ENCODE measurements at regions not wholly inside any gene's neighbourhood (a gene's known extent, or its start where the extent isn't known, plus 50 kb on each side); places are given as distances from the start of the nearest gene placed in this dataset.

DNA sequence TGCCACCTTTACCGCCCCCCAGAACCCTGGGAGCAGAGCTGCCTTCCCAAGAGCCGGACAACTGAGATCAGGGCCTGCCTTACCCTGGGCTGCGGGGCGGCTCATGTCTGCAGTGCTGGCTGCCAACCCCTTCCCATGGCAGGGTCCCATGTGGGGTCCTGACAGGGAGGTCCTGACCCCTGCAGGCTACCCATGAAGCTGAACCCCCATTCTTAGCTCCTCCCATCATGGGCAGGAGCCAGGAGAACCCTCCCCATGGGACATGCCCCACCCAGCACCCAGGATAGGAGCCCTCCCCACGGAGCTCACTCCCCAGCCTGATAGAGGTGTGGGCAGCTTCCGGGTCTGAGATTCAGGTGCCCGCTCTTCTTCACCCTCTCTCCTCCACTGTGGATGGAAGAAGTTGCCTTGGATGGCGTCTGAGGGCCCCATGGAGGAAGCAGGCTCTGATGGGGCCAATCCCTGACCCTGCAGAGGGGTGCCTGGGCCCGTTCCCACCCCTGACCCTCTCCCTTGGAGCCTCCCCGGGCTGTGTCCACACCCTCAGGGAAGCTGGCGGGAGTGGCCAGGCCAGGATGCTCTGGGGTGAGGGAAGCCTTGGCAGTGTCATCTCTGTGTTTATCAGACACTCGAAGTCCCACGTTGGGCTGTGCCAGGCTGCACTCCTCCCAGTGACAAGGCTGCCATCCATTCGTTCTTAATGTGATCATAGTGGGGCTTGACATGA lies 1508.2 kb downstream of the BRD1 start:
- CTCF ChIA-PET, result no interaction called here
- Histone ChIP-seq H3K27me3 (ENCODE audit: insufficient read depth, low read length) (0 out of 2 replicates have a peak, but pooled peaks cover 4% of the 10 kb centered on the region), H3K9me2 (ENCODE audit: insufficient read depth) (no peaks in the 10 kb centered on the region), H2AFZ (ENCODE audit: low read depth, low read length, poor library complexity, severe bottlenecking) (no peak overlapping the region), H3K79me2 (ENCODE audit: insufficient read depth, low read length) (no peaks in the 10 kb centered on the region), H3K36me3 (ENCODE audit: control insufficient read depth in 1 of 2, insufficient read depth in 2 of 2, low read length in 2 of 2) (no peaks in the 10 kb centered on the region), H4K20me1 (ENCODE audit: insufficient read depth) (no peaks in the 10 kb centered on the region), H3K9me3 (ENCODE audit: control insufficient read depth in 1 of 2, insufficient read depth in 1 of 2, low read depth in 1 of 2, low read length in 2 of 2) (peaks cover 0 to 5% of the 10 kb centered on the region in 2 experiments; a peak in 1 of 4 replicates), H3K4me2 (ENCODE audit: low read length) (no peak overlapping the region), H3K27ac (ENCODE audit: low read depth, low read length) (no peak overlapping the region), H3K9ac (ENCODE audit: low read length) (no peak overlapping the region), H3K4me3 (replicated peaks in 1 of 2; ENCODE audit: low read depth in 1 of 2, low read length in 2 of 2) (no peak overlapping the region), H3K4me1 (ENCODE audit: control insufficient read depth in 1 of 2, insufficient read depth in 2 of 2, low read length in 2 of 2) (no peaks in the 10 kb centered on the region)
- no peak for TF ChIP-seq CBX3 (IDR thresholded peaks at IDR 0.05; ENCODE audit: low read depth)
- TF ChIP-seq ZFX (IDR thresholded peaks at IDR 0.05), result no peak
- TF ChIP-seq CEBPB (IDR thresholded peaks at IDR 0.05; ENCODE audit: low read depth), result no peak
- TF ChIP-seq POLR2A (IDR thresholded peaks at IDR 0.05; ENCODE audit: borderline replicate concordance, extremely low read depth, insufficient read depth, insufficient read length), result no peak
- TF ChIP-seq TCF7L2 (IDR thresholded peaks at IDR 0.05; ENCODE audit: borderline replicate concordance, extremely low read depth, insufficient read depth, insufficient read length), result no peak
- no peak for TF ChIP-seq POLR2AphosphoS5 (IDR thresholded peaks at IDR 0.05; ENCODE audit: low read depth, low read length)
- TF ChIP-seq SP1 (IDR thresholded peaks at IDR 0.05; ENCODE audit: low read depth), result no peak
- TF ChIP-seq FOSL1 (IDR thresholded peaks at IDR 0.05; ENCODE audit: low read depth), result no peak
- RAD21 ChIA-PET (ENCODE audit: low non-redundant PET in 1 of 2, low total read pairs in 2 of 2, uncharacterized antibody in 2 of 2, unreplicated experiment in 2 of 2), result no interaction called here
- DNase-seq (ENCODE audit: low read depth, low spot score) (no peak), ATAC-seq (no peak)
- intact Hi-C loops (cut with micrococcal nuclease), result no loop called here
- BruUV-seq (replicated peaks), result no TSS peak
- POLR2A ChIA-PET, result no interaction called here

DNA sequence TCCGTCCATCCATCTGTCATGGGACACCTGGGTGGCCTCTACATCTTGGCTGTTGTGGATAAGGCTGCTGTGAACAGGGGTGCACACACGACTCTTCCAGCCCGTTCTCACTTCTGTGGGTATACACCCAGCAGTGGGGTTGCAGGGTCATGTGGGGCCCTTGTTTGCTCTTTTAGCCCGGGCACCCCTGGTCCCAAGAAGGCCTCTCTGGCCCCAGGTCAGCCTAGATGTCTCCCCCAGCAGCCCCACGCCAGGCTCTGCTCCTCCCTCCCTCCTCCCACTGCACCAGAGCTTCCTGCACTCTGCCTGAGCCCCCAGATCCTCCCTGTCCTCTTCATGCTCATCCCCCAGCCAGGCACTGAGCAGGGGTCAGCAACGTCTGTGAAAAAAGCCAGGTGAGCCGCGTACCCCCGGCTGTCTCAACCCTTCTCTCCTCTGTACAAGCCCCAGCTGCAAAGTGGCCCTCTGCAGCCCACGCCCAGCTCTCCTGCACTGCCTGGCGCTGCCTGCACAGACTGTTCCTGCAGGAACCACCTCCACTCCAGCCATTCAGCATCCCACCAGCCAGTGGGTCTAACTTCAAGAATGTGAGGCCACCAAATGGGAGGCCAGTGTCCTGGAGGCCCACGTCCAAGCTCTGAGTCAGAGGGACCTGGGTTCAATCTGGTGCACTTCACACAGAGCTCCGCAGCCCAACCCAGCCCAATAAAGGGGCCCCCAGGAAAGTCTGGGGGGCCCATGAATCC lies 1508.9 kb downstream of the BRD1 start:
- Histone ChIP-seq H3K36me3 (ENCODE audit: control insufficient read depth in 1 of 2, insufficient read depth in 2 of 2, low read length in 2 of 2) (no peaks in the 10 kb centered on the region), H3K9ac (ENCODE audit: low read length) (no peak overlapping the region), H4K20me1 (ENCODE audit: insufficient read depth) (no peaks in the 10 kb centered on the region), H3K9me3 (ENCODE audit: control insufficient read depth in 1 of 2, insufficient read depth in 1 of 2, low read depth in 1 of 2, low read length in 2 of 2) (peaks cover 0 to 7% of the 10 kb centered on the region in 2 experiments; a peak in 1 of 4 replicates), H3K9me2 (ENCODE audit: insufficient read depth) (no peaks in the 10 kb centered on the region), H3K4me1 (ENCODE audit: control insufficient read depth in 1 of 2, insufficient read depth in 2 of 2, low read length in 2 of 2) (no peaks in the 10 kb centered on the region), H3K79me2 (ENCODE audit: insufficient read depth, low read length) (no peaks in the 10 kb centered on the region), H3K27ac (ENCODE audit: low read depth, low read length) (no peak overlapping the region), H3K4me2 (ENCODE audit: low read length) (no peak overlapping the region), H3K4me3 (replicated peaks in 1 of 2; ENCODE audit: low read depth in 1 of 2, low read length in 2 of 2) (no peak overlapping the region), H2AFZ (ENCODE audit: low read depth, low read length, poor library complexity, severe bottlenecking) (no peak overlapping the region), H3K27me3 (ENCODE audit: insufficient read depth, low read length) (0 out of 2 replicates have a peak, but pooled peaks cover 4% of the 10 kb centered on the region)
- CTCF ChIA-PET, result no interaction called here
- no peak for DNase-seq (ENCODE audit: low read depth, low spot score)
- POLR2A ChIA-PET, result no interaction called here
- intact Hi-C loops (cut with micrococcal nuclease), result no loop called here
- ATAC-seq, result no peak
- RAD21 ChIA-PET (ENCODE audit: low non-redundant PET in 1 of 2, low total read pairs in 2 of 2, uncharacterized antibody in 2 of 2, unreplicated experiment in 2 of 2), result no interaction called here
- BruUV-seq (replicated peaks), result no TSS peak
- TF ChIP-seq SP1 (IDR thresholded peaks at IDR 0.05; ENCODE audit: low read depth) (no peak), TCF7L2 (IDR thresholded peaks at IDR 0.05; ENCODE audit: borderline replicate concordance, extremely low read depth, insufficient read depth, insufficient read length) (no peak), FOSL1 (IDR thresholded peaks at IDR 0.05; ENCODE audit: low read depth) (no peak), JUND (IDR thresholded peaks at IDR 0.05) (no peak), EGR1 (IDR thresholded peaks at IDR 0.05; ENCODE audit: low read depth) (no peak), SRF (IDR thresholded peaks at IDR 0.05; ENCODE audit: low read depth) (no peak), POLR2A (IDR thresholded peaks at IDR 0.05; ENCODE audit: borderline replicate concordance, extremely low read depth, insufficient read depth, insufficient read length) (no peak), ELF1 (IDR thresholded peaks at IDR 0.05; ENCODE audit: borderline replicate concordance, low read depth) (no peak)
- TF ChIP-seq, protein P1, sequence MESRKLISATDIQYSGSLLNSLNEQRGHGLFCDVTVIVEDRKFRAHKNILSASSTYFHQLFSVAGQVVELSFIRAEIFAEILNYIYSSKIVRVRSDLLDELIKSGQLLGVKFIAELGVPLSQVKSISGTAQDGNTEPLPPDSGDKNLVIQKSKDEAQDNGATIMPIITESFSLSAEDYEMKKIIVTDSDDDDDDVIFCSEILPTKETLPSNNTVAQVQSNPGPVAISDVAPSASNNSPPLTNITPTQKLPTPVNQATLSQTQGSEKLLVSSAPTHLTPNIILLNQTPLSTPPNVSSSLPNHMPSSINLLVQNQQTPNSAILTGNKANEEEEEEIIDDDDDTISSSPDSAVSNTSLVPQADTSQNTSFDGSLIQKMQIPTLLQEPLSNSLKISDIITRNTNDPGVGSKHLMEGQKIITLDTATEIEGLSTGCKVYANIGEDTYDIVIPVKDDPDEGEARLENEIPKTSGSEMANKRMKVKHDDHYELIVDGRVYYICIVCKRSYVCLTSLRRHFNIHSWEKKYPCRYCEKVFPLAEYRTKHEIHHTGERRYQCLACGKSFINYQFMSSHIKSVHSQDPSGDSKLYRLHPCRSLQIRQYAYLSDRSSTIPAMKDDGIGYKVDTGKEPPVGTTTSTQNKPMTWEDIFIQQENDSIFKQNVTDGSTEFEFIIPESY (IDR thresholded peaks at IDR 0.05; ENCODE audit: extremely low read depth, insufficient replicate concordance, low read length), result no peak
- TF ChIP-seq, protein P2, sequence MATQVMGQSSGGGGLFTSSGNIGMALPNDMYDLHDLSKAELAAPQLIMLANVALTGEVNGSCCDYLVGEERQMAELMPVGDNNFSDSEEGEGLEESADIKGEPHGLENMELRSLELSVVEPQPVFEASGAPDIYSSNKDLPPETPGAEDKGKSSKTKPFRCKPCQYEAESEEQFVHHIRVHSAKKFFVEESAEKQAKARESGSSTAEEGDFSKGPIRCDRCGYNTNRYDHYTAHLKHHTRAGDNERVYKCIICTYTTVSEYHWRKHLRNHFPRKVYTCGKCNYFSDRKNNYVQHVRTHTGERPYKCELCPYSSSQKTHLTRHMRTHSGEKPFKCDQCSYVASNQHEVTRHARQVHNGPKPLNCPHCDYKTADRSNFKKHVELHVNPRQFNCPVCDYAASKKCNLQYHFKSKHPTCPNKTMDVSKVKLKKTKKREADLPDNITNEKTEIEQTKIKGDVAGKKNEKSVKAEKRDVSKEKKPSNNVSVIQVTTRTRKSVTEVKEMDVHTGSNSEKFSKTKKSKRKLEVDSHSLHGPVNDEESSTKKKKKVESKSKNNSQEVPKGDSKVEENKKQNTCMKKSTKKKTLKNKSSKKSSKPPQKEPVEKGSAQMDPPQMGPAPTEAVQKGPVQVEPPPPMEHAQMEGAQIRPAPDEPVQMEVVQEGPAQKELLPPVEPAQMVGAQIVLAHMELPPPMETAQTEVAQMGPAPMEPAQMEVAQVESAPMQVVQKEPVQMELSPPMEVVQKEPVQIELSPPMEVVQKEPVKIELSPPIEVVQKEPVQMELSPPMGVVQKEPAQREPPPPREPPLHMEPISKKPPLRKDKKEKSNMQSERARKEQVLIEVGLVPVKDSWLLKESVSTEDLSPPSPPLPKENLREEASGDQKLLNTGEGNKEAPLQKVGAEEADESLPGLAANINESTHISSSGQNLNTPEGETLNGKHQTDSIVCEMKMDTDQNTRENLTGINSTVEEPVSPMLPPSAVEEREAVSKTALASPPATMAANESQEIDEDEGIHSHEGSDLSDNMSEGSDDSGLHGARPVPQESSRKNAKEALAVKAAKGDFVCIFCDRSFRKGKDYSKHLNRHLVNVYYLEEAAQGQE (IDR thresholded peaks at IDR 0.05; ENCODE audit: low read depth), result no peak
